Activated CD4-positive, alpha-beta memory T cell treated with anti-CD3 and anti-CD28 coated beads for 36 hours (primary cell): ENCODE measurements at regions not wholly inside any gene's neighbourhood (a gene's known extent, or its start where the extent isn't known, plus 50 kb on each side); places are given as distances from the start of the nearest gene placed in this dataset.
"Not testable (repeated sequence)": the region's sequence is repeated elsewhere in the genome, so short reads cannot be mapped to it uniquely, and the experiment has no call there.

Experiments
- CTCF ChIA-PET: fragments of 350-600 bp; sonication (Branson Sonifier 250); formaldehyde crosslinking; loops from one replicate; lab custom pipeline; 2021; ENCODE audit warnings: antibody characterized with exemption, inconsistent platforms; lab: Charles Lee
- POLR2A ChIA-PET: fragments of 350-600 bp; sonication (Branson Sonifier 250); formaldehyde crosslinking; loops from one replicate; lab custom pipeline; 2021; ENCODE audit warnings: antibody characterized with exemption; lab: Charles Lee
- DNase-seq: peaks from one replicate; pipeline ENCODE4 v3.0.0-alpha.2; 2020
- H3K27ac Mint-ChIP-seq: one replicate; pipeline ENCODE4 v1.8.0; 2021; ENCODE audit warnings: mixed read lengths
- H3K27me3 Mint-ChIP-seq: one replicate; pipeline ENCODE4 v1.8.0; 2021; ENCODE audit warnings: mixed read lengths
- H3K36me3 Mint-ChIP-seq: one replicate; pipeline ENCODE4 v1.8.0; 2021; ENCODE audit warnings: mixed read lengths
- H3K4me1 Mint-ChIP-seq: one replicate; pipeline ENCODE4 v1.8.0; 2021; ENCODE audit warnings: low read depth, mixed read lengths
- H3K4me3 Mint-ChIP-seq: one replicate; pipeline ENCODE4 v1.8.0; 2021; ENCODE audit warnings: mild to moderate bottlenecking, mixed read lengths
- H3K9me3 Mint-ChIP-seq: one replicate; pipeline ENCODE4 v1.8.0; 2021; ENCODE audit warnings: mixed read lengths
- intact Hi-C: fragments of 100-400 bp; cut with micrococcal nuclease; formaldehyde crosslinking; loops from one replicate; pipeline ENCODE4 v1.15.1; 2023

DNA sequence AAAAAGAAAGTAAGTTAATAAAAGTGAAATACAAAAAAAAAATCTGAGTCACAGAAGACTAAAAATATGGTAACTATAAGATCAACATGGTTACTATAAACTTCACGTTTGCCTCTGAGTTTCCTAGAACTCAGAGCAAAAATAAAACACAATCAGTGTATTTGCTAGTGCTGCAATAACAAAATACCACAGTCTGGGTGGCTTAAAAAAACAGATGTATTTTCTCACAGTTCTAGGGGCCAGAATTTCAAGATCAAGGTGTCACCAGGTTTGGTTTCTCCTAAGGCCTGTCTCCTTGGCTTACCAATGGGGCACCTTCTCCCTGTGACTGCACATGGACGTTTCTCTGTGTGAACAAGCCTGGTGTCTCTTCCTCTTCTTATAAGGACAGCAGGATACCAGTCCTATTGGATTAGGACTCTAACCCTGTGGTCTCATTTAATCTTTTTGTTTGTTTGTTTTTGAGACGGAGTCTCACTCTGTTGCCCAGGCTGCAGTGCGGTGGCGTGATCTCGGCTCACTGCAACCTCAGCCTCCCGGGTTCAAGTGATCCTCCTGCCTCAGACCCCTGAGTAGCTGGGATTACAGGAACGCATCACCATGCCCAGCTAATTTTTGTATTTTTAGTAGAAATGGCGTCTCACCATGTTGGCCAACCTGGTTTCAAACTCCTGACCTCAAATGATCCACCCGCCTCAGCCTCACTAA lies 104.9 kb upstream of the LOC128125822 start:
- H3K4me1 Mint-ChIP-seq = no peaks in the 10 kb centered on the region
- H3K4me3 Mint-ChIP-seq = no peak overlapping the region
- no peaks in the 10 kb centered on the region for H3K36me3 Mint-ChIP-seq
- H3K9me3 Mint-ChIP-seq = no peaks in the 10 kb centered on the region
- intact Hi-C loops = no loop called here
- POLR2A ChIA-PET = no interaction called here
- peaks cover 1% of the 10 kb centered on the region for H3K27me3 Mint-ChIP-seq
- CTCF ChIA-PET = no interaction called here
- DNase-seq = no peak
- no peak overlapping the region for H3K27ac Mint-ChIP-seq

DNA sequence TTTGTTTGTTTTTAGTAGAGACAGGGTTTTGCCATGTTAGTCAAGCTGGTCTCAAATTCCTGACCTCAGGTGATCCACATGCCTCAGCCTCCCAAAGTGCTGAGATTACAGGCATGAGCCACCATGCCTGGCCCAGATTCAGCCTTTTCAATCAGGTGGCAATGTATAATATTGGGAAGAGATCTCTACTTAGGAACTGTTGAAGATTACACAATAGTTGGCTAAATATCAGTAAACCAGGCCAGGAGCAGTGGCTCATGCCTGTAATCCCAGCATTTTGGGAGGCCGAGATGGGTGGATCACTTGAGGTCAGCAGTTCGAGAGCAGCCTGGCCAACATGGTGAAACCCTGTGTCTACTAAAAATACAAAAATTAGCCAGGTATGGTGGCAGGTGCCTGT lies 101.1 kb upstream of the LOC128125822 start:
- H3K4me1 Mint-ChIP-seq, CTCF ChIA-PET, H3K27me3 Mint-ChIP-seq, H3K4me3 Mint-ChIP-seq, DNase-seq, H3K36me3 Mint-ChIP-seq, H3K9me3 Mint-ChIP-seq, H3K27ac Mint-ChIP-seq, intact Hi-C loops, POLR2A ChIA-PET: not testable (repeated sequence)

DNA sequence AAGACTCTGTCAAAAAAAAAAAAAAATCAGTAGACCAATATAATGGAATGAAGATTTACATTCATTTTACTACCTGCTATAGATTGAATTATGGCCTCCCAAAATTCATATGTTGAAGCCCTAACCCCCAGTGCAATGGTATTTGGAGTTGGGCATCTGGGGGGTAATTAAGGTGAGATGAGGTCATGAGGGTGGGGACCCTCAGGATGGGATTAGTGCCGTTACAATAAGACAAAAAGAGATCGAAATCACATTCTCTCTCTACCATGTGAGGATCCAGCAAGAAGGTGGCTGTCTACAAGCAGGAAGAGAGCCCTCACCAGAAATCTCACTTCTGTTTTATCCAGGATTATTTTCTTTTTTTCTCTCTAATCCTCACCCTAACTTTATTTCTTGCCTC lies 100.6 kb upstream of the LOC128125822 start:
- Mint-ChIP-seq H3K27ac (no peak overlapping the region), H3K9me3 (no peaks in the 10 kb centered on the region), H3K4me3 (no peak overlapping the region), H3K27me3 (peaks cover 1% of the 10 kb centered on the region), H3K4me1 (no peaks in the 10 kb centered on the region), H3K36me3 (no peaks in the 10 kb centered on the region)
- DNase-seq = no peak
- CTCF ChIA-PET = no interaction called here
- intact Hi-C loops = no loop called here
- POLR2A ChIA-PET = no interaction called here

DNA sequence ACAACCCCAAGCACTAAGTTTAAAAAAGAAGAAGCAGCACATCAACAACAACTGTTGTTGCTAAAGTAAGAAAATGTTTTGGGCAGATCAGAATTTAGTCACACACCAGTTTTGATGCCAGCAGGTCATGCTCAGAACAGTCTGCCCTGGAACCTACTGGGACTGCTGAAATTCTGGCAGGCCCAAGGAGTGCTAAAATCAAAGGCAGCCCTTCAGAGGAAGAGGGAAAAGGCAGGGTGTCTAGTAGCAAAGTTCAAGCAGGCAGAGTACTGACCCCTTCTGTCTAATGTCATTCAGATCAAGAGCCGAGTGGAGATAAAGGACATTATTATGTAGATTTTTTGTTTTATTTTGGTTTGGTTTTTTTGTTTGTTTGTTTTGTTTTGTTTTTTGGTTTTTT lies 96.6 kb upstream of the LOC128125822 start:
- H3K27me3 Mint-ChIP-seq = peaks cover 1% of the 10 kb centered on the region
- intact Hi-C loops = no loop called here
- no peaks in the 10 kb centered on the region for H3K4me1 Mint-ChIP-seq
- H3K4me3 Mint-ChIP-seq = no peak overlapping the region
- no peaks in the 10 kb centered on the region for H3K36me3 Mint-ChIP-seq
- CTCF ChIA-PET = no interaction called here
- H3K9me3 Mint-ChIP-seq = no peaks in the 10 kb centered on the region
- DNase-seq = no peak
- H3K27ac Mint-ChIP-seq = no peak overlapping the region
- POLR2A ChIA-PET = no interaction called here

DNA sequence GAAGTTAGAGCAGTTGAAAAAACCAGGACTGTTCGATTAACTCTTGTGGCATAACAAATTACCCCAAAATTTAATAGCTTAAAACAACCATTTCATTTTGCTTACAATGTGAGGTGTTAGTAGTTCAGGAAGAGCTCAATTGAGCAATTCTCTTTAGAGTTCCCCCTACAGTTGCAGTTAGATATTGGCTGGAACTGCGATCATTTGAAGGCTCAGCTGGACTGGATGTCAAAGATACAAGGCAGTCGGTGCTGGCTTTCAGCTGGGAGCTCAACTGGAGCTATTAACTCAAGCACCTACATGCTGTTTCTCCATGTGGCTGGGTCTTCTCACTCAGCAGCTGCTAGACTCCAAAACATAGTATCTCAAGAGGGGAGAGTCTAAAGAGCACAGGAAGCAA lies 96.0 kb upstream of the LOC128125822 start:
- Mint-ChIP-seq H3K9me3 (no peaks in the 10 kb centered on the region), H3K36me3 (no peaks in the 10 kb centered on the region), H3K27ac (no peak overlapping the region), H3K4me3 (no peak overlapping the region), H3K4me1 (no peaks in the 10 kb centered on the region), H3K27me3 (peaks cover 1% of the 10 kb centered on the region)
- POLR2A ChIA-PET = no interaction called here
- intact Hi-C loops = no loop called here
- no peak for DNase-seq
- CTCF ChIA-PET = no interaction called here

DNA sequence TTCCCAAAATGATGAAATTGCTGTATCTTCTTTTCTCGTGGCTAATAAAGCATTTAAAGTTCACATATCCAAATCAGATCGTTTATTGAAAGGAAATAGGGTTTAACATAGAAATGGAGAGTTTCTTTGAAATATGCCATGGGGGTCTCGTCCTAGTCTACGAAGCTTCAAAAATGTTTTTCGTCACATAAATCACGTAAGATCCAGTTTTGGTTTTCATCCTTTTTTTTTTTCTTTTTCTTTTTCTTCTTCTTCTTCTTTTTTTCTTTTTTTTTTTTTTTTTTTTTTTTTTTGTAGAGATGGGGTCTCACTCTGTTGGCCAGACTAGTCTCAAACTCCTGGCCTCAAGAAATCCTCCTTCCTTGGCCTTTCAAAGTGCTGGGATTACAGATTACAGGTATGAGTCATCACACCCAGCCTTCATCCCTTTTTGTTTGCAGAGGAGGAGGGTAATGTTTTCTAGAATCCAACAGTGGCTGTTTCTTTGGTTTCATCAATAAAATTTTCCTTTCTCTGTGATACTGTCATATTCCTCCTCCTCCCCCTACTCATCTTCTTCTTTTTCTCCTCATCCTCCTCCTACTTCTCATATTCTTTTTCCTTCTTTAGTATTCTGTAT lies 94.7 kb upstream of the LOC128125822 start:
- Mint-ChIP-seq H3K27ac (no peak overlapping the region), H3K4me3 (no peak overlapping the region), H3K4me1 (no peaks in the 10 kb centered on the region), H3K27me3 (no peaks in the 10 kb centered on the region), H3K36me3 (no peaks in the 10 kb centered on the region), H3K9me3 (no peaks in the 10 kb centered on the region)
- DNase-seq = no peak
- CTCF ChIA-PET = no interaction called here
- intact Hi-C loops = no loop called here
- POLR2A ChIA-PET = no interaction called here

DNA sequence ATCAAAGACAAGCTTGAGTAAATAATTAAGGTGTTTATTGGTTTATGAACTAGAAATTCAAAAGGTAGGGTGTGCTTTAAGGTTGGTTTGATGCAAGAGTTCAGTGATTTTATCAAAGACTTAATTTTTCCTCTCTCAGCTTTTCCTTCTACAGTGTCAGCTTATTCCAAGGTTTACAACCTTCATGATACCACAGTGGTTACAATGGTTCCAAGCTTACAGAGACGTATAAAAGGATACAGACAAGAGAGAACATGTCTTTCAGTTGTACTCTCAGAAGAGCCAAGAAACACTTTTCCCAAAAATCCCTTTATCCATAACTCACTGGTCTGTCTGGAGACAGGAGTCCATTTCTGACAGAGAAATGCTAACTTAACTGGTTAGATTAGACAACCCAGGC lies 93.5 kb upstream of the LOC128125822 start:
- H3K4me1 Mint-ChIP-seq = no peaks in the 10 kb centered on the region
- CTCF ChIA-PET = no interaction called here
- intact Hi-C loops = no loop called here
- H3K4me3 Mint-ChIP-seq = no peak overlapping the region
- POLR2A ChIA-PET = no interaction called here
- no peak for DNase-seq
- peaks cover 2% of the 10 kb centered on the region for H3K27me3 Mint-ChIP-seq
- H3K27ac Mint-ChIP-seq = no peak overlapping the region
- no peaks in the 10 kb centered on the region for H3K36me3 Mint-ChIP-seq
- no peaks in the 10 kb centered on the region for H3K9me3 Mint-ChIP-seq

DNA sequence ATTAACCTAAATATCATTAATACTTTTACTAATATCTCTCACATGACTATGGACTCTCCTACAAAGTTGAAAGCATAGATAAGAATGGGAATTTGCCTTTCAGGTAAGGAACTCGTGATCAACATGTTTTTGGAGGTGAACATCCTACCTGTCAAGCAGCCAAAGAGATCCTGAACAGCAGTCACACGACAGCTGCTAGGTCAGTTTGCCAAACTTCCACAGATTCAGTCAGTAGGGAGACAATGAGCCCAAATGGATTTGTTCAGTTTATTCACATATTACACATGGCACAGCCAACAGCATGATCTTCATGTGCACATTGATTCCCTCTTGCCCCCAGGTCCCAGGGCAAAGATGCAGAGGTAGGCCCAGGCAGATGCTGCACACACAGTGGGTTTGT lies 86.1 kb upstream of the LOC128125822 start:
- no peaks in the 10 kb centered on the region for H3K36me3 Mint-ChIP-seq
- CTCF ChIA-PET = no interaction called here
- no peaks in the 10 kb centered on the region for H3K9me3 Mint-ChIP-seq

DNA sequence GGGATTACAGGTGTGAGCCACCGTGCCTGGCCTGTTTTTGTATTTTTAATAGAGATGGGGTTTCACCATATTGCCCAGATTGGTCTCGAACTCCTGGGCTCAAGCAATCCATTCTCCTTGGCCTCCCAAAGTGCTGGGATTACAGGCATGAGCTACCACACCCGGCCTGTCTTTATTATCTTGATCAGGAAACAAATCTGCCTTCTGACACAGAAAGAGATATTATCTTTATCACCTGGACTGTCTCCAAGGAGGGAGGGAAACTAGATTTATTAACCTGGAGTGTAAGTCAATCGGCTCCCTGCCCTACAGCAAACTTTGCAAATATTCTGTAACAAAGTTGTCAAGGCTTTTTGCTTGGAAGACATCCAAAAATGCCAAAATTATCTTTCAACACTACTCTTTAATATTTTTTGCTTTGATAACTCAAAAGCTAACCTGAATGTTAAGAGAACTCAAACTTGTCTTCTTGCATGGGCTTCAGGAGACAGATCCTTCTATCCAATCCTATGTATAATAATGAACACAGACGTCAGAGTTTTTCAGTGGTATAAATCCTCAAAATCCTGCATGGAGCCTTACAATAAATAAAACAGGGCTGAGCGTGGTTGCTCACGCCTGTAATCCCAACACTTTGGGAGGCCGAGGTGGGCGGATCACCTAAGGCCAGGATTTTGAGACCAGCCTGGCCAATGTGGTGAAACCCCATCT lies 85.0 kb upstream of the LOC128125822 start:
- H3K27ac Mint-ChIP-seq = no peak overlapping the region
- H3K9me3 Mint-ChIP-seq = no peaks in the 10 kb centered on the region
- H3K36me3 Mint-ChIP-seq = no peaks in the 10 kb centered on the region
- intact Hi-C loops = no loop called here
- DNase-seq = no peak
- H3K4me1 Mint-ChIP-seq = no peaks in the 10 kb centered on the region
- CTCF ChIA-PET = no interaction called here
- peaks cover 2% of the 10 kb centered on the region for H3K27me3 Mint-ChIP-seq
- no peak overlapping the region for H3K4me3 Mint-ChIP-seq
- POLR2A ChIA-PET = no interaction called here

More for the DNA sequence above, 86.1 kb upstream of the LOC128125822 start:
- Mint-ChIP-seq H3K4me3 (no peak overlapping the region), H3K27me3 (peaks cover 2% of the 10 kb centered on the region), H3K4me1 (no peaks in the 10 kb centered on the region), H3K27ac (no peak overlapping the region)
- POLR2A ChIA-PET = no interaction called here
- intact Hi-C loops = no loop called here
- no peak for DNase-seq

DNA sequence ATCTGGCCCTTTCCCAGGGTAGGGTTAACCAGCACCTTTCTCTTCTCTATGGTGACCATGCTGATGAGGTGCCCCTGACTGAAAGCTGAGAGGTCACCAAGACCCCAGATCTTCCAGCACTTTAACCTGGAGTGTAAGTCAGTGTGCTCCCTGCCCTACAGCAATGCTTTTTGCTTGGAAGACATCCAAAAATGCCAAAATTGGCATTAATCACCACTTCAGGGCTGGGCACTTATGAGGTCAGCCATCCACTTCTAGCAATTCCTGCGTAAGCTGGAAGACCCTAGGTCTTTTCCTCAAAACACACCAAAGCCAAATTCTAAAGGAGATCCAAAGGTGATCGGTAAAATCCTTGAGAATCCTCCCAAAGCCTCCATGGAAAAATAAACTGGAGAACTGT lies 81.2 kb upstream of the LOC128125822 start:
- no peak for DNase-seq
- Mint-ChIP-seq H3K4me1 (no peaks in the 10 kb centered on the region), H3K27me3 (no peaks in the 10 kb centered on the region), H3K27ac (no peak overlapping the region), H3K9me3 (no peaks in the 10 kb centered on the region), H3K36me3 (no peaks in the 10 kb centered on the region), H3K4me3 (no peak overlapping the region)
- POLR2A ChIA-PET = no interaction called here
- CTCF ChIA-PET = no interaction called here
- intact Hi-C loops = no loop called here

DNA sequence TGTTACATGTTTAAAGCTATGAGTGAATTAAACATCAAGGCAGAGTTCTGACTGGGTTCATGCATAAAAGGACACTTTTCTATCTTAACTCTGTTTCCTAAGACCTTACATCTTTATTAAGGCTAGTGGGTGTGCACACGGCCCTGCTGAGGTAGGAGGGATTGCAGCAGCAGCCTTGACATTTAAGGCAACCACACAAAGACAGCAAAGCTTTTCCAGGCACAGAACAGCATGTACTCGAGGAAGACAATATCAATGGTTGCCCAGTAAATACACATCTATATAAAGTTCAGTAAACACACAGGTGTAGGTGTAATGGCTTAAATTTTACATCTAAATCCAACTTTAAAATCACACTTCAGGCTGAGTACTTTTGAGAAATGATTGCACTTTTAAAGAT lies 79.8 kb upstream of the LOC128125822 start:
- H3K27me3 Mint-ChIP-seq = no peaks in the 10 kb centered on the region
- H3K4me3 Mint-ChIP-seq = no peak overlapping the region
- H3K36me3 Mint-ChIP-seq = no peaks in the 10 kb centered on the region
- H3K27ac Mint-ChIP-seq = no peak overlapping the region
- POLR2A ChIA-PET = no interaction called here
- intact Hi-C loops = no loop called here
- no peak for DNase-seq
- H3K9me3 Mint-ChIP-seq = no peaks in the 10 kb centered on the region
- CTCF ChIA-PET = no interaction called here
- H3K4me1 Mint-ChIP-seq = no peaks in the 10 kb centered on the region

DNA sequence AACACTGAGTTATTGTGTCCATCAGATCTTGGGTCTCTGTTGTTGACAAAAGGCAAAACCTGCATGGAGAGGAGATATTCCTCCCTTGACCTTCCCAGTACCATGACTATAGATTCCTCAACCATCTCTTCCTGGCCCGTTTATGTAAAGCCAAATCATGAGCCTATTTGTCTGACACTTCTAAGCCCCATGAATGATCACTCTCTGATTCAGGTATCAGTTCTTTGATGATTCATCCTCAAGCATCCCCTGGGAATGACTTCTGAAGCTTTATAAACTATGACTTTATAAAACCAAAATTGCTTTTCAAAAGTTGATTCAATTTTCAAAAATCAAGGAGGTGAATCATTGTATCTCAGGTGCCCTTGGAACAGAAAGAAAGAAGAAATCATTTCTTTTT lies 78.7 kb upstream of the LOC128125822 start:
- H3K36me3 Mint-ChIP-seq = no peaks in the 10 kb centered on the region
- no peaks in the 10 kb centered on the region for H3K4me1 Mint-ChIP-seq
- intact Hi-C loops = no loop called here
- ChIA-PET POLR2A (no interaction called here), CTCF (no interaction called here)
- H3K4me3 Mint-ChIP-seq = no peak overlapping the region
- DNase-seq = no peak
- no peaks in the 10 kb centered on the region for H3K9me3 Mint-ChIP-seq
- H3K27me3 Mint-ChIP-seq = no peaks in the 10 kb centered on the region
- no peak overlapping the region for H3K27ac Mint-ChIP-seq

DNA sequence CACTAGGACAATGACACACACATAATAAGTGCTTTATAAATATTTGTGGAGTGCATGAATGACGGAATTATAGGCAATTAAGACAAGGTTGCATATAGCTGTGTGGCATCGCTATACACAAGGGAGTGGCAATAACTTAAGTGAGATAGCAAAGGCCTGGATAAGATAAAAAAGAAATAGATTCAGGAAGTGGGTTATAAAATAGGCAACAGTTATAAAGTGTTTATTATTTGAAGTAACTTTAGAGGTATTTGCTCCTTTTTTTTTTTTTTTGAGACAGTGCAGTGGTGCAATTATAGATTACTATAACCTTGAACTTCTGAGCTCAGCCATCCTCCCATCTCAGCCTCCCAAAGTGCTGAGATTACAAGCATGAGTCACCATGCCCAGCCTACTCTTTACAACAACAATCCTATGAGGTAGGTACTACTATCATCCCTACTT lies 75.9 kb upstream of the LOC128125822 start:
- H3K27me3 Mint-ChIP-seq = no peaks in the 10 kb centered on the region
- H3K9me3 Mint-ChIP-seq = no peaks in the 10 kb centered on the region
- no peak overlapping the region for H3K27ac Mint-ChIP-seq
- H3K4me1 Mint-ChIP-seq = no peaks in the 10 kb centered on the region
- intact Hi-C loops = no loop called here
- ChIA-PET POLR2A (no interaction called here), CTCF (no interaction called here)
- no peak overlapping the region for H3K4me3 Mint-ChIP-seq
- no peaks in the 10 kb centered on the region for H3K36me3 Mint-ChIP-seq
- no peak for DNase-seq
